GOT3 (cell line): ENCODE measurements at regions not wholly inside any gene's neighbourhood (a gene's known extent, or its start where the extent isn't known, plus 50 kb on each side); places are given as distances from the start of the nearest gene placed in this dataset.

ENCODE experiments used
- DNase-seq: peaks from one replicate; lab custom pipeline; 2025; ENCODE audit warnings: mixed read lengths; lab: John Stamatoyannopoulos, UW

DNA sequence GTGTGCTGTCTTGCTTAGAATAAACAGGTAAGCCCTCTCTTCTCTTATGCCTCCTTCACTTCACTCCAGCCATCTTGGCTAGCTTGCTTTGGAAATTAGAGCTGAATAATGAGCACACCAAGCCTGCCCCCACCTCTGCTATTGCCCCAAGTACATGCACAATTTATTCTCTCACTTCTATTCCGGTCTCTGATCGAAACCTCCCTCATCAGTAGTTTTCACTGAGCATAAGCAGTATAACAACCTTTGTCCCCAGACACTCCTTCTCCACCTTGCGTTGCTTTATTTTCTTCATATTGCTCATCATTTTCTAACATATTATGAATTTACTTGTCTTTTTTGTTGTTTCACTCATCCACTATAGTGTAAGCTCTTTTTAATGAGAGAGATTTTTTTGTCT, 253.4 kb downstream of the GXYLT1 start:
- DNase-seq: no peak

DNA sequence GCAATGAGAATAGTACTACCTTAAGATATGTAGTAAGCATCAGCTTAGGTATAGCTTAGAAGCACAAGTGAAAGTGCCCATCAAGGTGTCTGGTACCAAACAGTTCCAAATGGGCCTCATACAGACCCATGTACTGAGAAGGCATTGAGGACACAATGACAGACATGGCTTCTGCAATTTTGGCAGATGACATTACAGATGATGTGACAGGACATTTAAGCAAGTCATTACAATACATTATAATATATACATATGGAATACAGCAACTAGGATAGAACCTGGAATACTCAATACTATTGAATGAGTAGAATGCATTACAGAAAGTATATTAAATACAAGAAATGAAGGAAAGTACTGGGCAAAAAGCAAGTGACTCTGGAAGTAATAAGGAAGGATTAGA, 256.4 kb downstream of the GXYLT1 start:
- no peak for DNase-seq

DNA sequence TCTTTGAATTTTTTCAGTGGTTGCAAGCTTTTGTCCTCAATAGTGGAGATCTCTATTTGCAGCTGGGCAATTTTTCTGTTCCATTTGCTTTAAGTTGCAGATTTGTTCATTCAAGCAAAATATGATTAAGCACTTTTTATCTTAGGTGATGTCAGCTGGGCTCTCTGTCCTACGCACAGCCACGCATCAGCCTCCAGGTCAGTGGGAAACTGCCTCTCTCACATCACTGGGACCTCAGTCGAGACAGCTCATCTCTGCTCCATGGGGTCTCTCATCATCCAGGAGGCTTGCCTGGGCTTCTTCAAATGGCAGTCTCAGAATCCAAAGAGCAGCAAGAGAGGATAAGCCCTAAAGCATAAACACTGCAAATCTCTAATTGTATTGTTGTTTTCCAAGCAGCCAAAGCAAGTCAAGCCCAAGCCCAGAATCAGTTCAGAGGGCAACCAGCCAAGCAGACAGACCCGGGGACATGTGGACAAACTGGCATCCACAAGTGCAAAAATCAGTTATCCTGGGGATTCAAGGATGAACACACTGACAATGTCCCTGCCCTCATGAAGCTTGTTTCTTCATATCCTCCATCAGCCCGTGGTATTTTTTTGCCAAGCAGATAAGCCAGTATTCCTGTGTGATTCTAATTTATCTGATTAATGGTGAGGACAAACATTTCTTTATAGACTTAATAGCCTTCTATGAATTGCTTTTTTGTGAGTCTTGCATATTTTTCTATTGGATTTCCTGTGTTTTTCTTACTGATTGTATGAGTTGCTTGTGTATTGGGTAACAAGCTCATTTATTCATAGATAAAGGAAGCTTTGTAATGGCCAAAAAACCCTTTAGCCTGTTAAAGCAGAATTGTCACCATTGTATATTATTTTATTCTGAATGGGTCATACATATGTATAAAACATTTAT, 262.5 kb downstream of the GXYLT1 start:
- DNase-seq: no peak

DNA sequence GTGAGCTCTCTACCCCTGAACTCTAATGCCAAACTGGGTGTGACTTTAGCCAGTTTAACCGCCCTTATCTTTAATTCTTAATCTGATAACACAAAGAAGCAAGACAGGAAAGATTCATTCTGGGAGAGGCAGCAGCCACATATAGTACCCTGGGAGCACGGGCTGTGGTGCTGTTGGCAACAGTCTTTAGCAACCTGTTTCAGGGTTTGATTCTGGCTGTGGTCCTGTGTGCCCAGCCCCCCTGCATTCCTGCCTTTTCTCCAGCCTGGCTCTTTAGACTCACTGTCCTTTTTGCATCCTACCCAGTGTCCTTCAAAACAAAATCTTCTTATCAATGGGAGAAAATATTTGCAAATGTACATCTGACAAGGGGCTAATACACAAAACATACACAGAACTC, 275.2 kb downstream of the GXYLT1 start:
- DNase-seq: no peak

DNA sequence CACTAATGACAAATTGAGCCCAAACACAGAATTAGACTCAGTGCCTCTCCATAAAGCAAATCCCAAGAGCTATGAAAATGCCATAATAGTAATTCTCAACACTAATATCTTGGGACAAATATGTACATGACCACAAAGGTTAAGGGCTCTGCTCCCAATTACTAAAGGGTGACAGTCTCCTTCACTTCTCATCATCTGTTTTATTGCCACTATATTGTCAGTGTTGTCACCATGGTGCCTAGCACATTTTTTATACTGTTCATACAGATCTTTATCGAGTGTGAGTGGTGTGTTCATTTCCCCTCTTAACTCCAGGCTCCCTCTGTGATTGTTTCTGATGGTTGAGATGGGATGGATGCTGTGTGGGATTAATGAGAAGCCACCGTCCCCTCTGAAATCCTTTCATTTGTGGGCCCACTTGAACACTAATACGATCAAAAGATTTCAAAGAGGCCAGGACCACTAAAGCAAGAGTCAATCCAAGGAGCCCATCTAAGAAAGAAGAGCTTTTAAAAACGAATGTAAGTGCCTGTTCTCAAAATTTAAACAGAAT, 277.7 kb downstream of the GXYLT1 start:
- no peak for DNase-seq

DNA sequence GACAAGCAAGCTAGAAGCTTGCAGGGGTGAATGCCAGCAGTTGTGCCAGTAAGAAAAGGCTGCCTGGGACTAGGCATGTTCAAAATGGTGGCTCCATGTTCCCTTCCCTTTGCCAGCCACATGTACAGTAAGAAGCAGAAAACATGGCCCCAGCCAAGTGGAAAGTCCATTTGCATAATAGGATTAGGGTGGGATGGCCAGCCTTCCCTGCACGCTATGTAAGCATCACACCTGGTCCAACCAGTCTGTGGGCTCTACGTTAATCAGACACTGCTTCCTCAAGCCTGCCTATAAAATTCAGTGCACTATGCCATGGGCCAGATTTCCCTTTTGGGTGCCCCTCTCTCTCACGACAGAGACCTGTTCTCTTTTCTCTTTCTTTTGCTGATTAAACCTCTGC, 288.4 kb downstream of the GXYLT1 start:
- DNase-seq: no peak

DNA sequence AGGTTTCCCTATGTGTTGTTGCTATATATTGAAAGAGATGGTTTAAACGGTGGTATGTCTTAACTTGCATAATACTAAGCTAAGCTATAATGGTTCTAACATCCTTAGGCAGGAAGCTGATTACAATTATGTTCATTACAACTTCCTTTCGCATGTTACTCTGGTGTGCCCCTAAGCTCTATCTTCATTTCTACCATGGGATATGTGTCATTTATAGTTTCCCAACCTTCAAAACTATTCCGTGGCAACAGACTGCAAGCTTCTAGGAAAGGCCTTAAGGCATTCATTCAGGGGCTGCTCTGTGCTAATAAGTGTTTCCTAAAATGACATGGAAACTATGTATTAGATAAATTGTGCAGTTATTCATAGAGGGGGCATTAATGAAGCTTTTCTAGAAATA, 294.6 kb downstream of the GXYLT1 start:
- DNase-seq: no peak

DNA sequence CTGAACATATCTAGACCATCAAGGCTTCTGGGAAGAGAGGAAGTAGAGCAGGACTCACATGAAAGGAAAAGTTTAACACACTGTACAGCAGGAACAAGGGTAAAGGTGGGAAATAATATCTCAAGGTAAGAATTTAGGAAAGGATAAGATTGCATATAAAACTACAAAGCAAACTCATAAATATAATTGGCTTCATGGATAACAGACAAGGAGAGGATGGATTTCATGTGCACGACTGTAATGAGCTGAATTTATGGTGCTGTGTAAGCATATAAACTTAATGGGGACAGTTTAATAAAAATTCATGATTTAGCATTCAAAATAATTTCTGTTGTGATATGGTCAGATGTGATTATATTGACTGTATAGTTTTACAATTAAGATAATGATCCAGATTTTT, 298.0 kb downstream of the GXYLT1 start:
- DNase-seq: no peak

DNA sequence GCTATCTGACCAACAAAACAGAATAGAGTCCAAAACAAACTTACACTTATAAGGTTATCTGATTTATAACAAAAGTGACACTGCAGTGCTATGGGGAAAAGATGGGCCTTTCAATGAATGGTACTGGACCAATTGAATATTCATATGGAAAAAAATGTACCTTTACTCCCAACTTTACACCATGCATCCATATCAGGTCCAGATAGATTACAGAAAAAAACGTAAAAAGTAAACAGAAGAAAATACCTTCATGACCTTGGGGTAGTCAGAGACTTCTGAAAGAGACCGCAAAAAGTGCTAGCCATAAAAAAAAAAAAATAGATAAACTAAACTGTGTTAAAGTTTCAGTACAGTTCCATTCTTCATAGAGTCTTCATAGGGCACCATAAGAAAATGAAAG, 308.3 kb downstream of the GXYLT1 start:
- no peak for DNase-seq

DNA sequence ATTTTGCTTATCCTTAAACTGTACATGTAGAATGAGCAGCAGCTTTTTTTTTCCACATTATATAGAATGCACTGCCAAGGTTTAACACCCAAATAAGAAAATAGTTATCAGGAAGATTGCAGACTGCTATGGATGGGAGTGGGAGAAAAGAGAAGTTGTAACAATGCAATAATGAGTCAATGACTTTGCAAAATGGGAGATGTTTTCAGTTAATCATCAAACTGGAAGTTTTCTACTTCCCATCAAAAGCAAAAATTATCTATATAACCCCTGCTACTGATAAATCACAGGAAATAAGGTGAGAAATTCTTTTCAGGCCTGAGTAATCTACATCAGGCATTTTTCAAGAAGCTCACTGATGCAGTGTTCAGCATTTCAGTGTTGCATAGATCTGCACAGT, 309.1 kb downstream of the GXYLT1 start:
- DNase-seq: no peak

DNA sequence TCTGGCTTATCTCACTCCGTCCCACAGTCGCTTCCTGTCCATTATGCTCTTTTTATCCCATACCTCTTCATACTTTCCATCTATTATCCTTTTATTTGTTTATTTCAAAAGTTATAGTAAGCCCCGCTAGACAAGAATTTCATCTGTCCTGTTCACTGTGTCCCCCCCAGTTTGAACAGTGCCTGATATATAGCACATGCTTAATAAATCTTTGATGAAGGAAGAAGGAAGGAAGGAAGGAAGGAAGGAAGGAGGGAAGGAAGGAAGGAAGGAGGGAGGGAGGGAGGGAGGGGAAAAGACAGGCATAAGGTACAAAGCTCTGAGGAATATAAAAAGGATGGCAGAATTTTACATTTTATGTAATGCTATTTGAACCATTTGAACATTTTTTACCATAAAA, 324.7 kb downstream of the GXYLT1 start:
- no peak for DNase-seq

DNA sequence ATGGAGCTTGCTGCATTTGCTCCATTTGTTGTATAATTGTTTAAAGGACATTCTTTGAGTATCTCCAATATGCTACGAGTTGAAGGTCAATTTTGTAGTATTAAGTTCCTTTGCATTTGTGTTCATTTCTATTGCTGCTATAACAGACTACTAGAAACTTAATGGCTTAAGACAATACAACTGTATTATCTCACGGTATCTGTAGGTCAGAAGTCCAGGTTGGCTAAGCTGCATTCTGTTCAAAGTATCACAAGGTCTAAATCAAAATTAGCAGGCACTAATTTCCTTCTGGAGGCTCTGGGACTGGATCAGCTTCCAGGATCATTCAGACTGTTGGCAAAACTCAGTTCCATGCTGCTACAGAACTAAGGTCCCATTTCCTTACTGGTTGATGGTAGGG, 340.6 kb downstream of the GXYLT1 start:
- no peak for DNase-seq

DNA sequence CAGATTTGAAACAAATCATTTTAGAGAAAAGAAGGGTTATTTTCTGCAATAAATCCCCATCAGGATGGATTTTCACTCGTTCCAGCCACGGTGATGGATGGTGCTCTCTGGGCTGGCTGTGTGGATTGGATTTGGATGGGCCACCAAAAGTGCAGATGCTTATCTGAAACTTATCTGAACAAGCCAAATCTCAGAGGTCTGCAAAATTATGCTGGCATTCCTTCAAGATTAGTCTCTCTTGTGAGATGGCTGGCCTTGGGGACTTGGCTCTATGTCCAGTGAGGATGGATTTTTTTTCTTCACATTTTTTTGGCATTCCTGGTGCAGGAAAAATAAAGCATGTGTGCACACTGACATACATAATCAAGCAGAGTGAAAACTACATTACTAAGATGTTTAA, 341.9 kb downstream of the GXYLT1 start:
- no peak for DNase-seq

DNA sequence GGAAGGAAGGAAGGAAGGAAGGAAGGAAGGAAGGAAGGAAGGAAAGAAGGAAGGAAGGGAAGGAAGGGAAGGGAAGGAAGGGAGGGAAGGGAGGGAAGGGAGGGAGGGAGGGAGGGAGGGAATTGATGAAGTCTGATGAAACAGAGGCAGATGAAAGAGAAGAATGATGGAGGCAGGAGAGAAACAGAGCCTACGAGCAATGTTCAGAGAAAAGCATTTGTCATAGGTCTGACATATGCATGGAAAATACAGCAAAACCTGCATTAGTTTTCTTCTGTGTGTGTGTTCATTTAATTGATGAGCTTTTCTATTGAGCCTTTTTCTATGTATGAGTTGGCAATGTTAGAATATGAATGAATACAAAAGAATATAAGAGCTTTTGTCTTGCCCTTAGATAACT, 343.4 kb downstream of the GXYLT1 start:
- no peak for DNase-seq

DNA sequence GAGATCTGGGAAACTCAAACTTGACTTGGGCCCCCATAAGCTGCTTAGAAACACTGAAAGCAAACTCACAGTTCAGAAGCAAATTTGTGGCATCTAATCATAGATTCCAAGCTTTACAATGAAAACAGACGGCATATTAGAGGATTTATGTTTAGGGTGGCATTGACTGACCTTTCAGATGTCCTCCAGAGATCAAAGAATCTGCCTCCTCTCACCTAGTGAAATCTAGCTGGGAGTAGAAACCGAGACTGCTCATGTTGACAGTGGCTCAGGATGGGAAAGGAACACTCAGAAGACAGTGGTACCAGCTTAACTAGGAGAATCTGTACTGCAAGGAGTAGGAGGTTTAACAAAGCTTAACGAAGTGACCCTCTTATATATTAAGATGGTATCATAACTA, 345.0 kb downstream of the GXYLT1 start:
- DNase-seq: no peak

DNA sequence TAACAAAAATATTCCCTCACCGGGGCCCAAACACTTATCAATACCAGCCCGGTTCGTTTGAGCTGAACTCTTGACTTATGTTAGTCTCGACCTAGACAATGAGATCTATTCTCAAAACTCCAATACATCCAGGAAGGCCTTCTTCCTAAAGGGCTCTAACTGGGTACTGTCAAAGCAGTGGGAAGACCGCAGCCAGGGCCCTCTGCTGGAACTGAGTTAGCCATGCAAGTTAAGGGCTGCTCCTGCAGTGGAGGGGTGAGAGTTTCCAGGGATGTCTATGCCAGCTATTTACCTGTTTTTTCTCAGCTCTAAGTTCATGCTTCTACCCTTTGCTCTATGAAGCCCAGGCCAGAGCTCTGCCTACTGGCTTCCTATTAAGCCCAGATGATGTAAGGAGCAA, 348.8 kb downstream of the GXYLT1 start:
- DNase-seq: no peak

DNA sequence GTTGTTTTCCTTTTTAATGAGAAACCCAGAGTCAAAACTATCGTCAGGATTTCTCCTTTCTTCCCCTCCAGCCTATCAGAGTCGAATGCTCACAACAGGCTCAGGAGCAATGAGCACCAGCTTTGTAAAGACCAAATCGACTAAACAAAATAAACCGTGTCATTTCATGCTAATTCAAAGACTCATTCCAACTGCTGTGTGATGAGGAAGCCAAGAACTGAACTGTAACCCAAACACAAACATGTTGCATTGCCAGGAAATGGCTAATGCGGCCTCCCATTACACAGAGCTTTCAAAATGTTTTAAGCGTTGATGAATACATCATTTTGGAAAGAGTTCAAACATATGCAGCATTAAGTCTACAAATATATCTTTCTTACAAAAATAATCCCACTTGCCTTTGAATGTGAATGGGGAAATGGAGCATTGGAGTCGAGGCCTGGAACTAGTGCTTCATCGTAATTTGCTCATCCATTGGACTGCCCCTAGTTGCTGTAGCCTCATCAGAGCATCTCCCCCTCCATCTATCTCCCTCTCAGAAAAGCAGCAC, 349.5 kb downstream of the GXYLT1 start:
- DNase-seq: no peak

DNA sequence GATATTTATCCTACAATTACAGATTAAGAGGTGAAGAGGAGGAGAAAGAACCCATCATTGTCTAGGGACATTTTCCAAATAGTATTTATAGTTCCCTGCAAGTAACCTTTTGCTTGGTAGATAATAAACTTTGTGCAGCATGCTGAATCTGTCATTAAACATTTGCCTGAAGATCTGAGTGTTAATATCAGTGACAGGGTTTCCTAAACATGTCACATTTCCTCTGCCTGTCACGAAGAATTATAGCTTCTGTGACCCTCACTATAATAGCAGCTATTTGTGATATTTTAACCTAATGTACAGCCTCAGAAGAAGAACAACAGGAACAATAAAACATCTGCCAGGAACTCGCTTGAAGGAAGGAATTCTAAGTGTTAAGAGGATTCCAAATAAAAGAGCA, 350.3 kb downstream of the GXYLT1 start:
- no peak for DNase-seq

DNA sequence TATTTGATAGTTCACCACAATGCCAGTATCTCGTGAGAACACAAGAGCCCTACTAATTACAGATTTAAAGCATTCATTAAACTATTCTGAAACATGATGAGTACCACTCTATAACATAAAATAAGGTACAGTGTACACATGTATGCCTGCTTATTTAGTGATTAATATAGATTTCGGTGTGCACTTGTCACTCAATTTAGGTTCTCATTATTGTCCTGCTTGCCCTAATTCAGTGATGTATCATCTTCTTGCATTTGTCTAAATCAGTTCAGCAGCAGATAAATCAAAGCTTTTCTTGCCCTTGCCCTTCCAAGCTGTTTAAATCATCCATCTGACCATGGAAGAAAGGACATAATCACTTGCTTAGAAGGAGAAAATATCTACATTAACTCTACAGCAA, 359.7 kb downstream of the GXYLT1 start:
- DNase-seq: no peak

DNA sequence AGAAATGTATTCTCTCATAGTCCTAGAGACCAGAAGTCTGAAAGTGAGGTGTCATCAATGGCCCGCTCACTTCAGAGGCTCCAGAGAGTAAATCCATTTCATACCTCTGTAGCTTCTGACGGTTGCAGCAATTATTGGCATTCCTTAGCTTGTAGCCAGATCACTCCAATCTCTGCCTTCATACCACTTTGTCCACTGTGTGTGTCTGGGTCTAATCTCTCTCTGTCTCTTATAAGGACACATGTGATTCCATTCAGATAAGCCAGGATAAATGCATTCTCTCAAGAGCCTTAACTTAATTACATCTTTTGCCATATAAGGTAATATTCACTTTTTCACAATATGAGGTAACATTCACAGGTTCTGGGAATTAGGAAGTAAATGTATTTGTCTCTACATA, 365.7 kb downstream of the GXYLT1 start:
- no peak for DNase-seq

DNA sequence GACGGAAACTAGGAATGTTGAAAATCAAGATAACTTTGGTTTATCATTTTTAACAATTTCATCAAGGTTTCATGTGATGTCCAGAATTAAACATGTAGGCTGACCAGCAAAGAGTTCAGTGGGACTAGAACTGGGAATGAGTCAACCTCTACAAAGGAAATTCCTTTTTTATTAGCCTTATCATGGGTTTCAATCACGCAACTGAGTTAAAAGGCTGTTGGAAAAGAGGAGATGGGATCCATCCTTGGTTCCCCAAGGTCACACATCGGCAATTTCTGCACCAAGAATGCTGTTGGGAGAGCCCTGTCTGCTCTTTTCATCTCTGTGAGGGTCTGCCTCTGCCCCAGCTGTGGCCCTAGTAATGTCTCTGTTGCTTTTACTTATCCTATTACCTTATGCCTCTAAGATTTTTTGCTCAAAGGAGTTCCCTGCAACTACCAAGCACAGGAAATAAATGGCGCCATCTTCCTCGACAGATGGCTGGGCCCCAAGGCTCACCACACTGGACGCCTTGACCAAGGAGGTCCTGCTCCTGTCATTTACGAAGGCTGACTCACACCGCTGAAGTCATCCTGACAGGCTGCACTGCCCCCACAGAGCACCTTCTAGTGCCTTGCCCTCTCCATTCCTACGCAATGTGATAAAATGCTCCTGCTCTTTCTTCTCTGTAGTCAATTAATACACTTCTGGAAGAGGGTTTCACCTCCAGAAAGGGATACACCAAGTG, 367.4 kb downstream of the GXYLT1 start:
- no peak for DNase-seq

DNA sequence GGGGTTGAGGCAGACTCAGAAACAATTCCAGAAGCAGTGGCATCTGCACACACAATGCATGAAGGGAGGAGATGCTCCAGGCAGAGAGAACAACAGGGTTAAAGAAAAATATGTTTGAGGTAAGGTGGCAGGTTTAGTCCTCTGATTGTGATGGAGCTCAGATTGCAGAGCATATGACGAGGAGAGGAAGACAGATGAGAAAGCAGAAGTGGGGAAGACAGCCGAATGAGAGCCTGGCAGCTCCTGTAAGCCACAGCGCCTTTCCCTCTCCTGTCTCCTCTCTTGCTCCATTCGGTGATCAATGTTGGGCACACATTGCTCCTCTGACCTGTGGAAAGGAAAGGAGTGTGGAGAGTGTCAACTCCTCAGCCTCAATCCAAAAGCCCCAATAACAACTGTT, 372.2 kb downstream of the GXYLT1 start:
- no peak for DNase-seq

DNA sequence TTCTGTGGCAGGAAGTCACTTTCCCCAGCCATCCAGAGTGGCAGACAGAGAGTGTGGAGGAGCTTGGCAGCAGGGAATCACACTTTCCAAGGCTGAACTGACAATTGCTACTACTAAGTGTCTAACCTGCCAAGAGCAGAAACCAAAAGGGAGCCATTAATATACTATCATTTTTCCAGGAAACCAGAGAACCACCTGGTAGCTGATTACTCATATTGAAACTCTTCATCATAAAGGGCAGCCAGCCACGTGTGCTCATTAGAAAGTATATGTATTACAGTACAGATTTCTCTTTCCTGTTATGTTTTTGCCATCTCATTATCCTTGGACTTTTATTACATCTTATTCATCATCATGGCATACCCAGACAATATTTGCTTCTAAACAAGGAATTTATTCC, 374.9 kb downstream of the GXYLT1 start:
- DNase-seq: no peak
